WTC11 (cell line): ENCODE measurements at regions not wholly inside any gene's neighbourhood (a gene's known extent, or its start where the extent isn't known, plus 50 kb on each side); places are given as distances from the start of the nearest gene placed in this dataset.

Experiments used
- ATAC-seq: fragments of 200-7000 bp; cut with Tn5 transposase; 2 replicates; pipeline ENCODE4 v1.10.0; 2021; ENCODE audit warnings: mild to moderate bottlenecking, moderate library complexity
- CTCF ChIA-PET: fragments of 300-600 bp; sonication (Branson Sonifier 250); formaldehyde crosslinking; loops from one replicate; lab custom pipeline; 2021; ENCODE audit warnings: antibody characterized with exemption; lab: Charles Lee
- POLR2A ChIA-PET: fragments of 350-600 bp; sonication (Branson Sonifier 250); formaldehyde crosslinking; loops from one replicate; lab custom pipeline; 2021; ENCODE audit warnings: antibody characterized with exemption; lab: Charles Lee
- DNase-seq: peaks from one replicate; pipeline ENCODE4 v3.0.0; 2021; ENCODE audit warnings: low spot score
- H3K27ac Mint-ChIP-seq: 2 replicates; pipeline ENCODE4 v1.8.0; 2021; ENCODE audit warnings: mixed read lengths
- H3K27me3 Mint-ChIP-seq: 2 replicates; pipeline ENCODE4 v1.8.0; 2021; ENCODE audit warnings: low read depth, mild to moderate bottlenecking, moderate library complexity, mixed read lengths
- H3K36me3 Mint-ChIP-seq: 2 replicates; pipeline ENCODE4 v1.8.0; 2021; ENCODE audit warnings: mixed read lengths
- H3K4me1 Mint-ChIP-seq: 2 replicates; pipeline ENCODE4 v1.8.0; 2022; ENCODE audit warnings: mixed read lengths
- H3K4me3 Mint-ChIP-seq: 2 replicates; pipeline ENCODE4 v1.8.0; 2021; ENCODE audit warnings: mild to moderate bottlenecking, moderate library complexity, mixed read lengths
- H3K9me3 Mint-ChIP-seq: 2 replicates; pipeline ENCODE4 v1.8.0; 2021; ENCODE audit warnings: mixed read lengths
- ATF1 ChIP-seq: sonication (generic); formaldehyde crosslinking; IDR thresholded peaks from 2 replicates; pipeline ENCODE4 v1.8.1; 2023; ENCODE audit warnings: mild to moderate bottlenecking, moderate library complexity, missing genetic modification reagents
- CBFB ChIP-seq: sonication (generic); formaldehyde crosslinking; IDR thresholded peaks from 2 replicates; pipeline ENCODE4 v1.8.1; 2022; ENCODE audit warnings: mild to moderate bottlenecking, low read depth, missing genetic modification reagents
- ESRRA ChIP-seq: sonication (generic); formaldehyde crosslinking; IDR thresholded peaks from 2 replicates; pipeline ENCODE4 v1.8.1; 2022; ENCODE audit warnings: mild to moderate bottlenecking, missing genetic modification reagents, borderline replicate concordance
- FOXJ3 ChIP-seq: sonication (generic); formaldehyde crosslinking; IDR thresholded peaks from 2 replicates; pipeline ENCODE4 v1.9.0; 2021; ENCODE audit warnings: missing genetic modification reagents, mild to moderate bottlenecking, borderline replicate concordance
- GRHL2 ChIP-seq: fragments of 250-450 bp; sonication (Bioruptor Pico); IDR thresholded peaks from 2 replicates; pipeline ENCODE4 v1.8.0; 2022; ENCODE audit warnings: mild to moderate bottlenecking, moderate library complexity; ENCODE audit not compliant: insufficient replicate concordance, severe bottlenecking
- HMGA2 ChIP-seq: fragments of 250-450 bp; sonication (Bioruptor Pico); IDR thresholded peaks from 2 replicates; pipeline ENCODE4 v1.4.0; 2021; ENCODE audit warnings: mild to moderate bottlenecking, moderate library complexity
- KAT7 ChIP-seq: sonication (generic); formaldehyde crosslinking; IDR thresholded peaks from 2 replicates; pipeline ENCODE4 v1.8.1; 2023; ENCODE audit warnings: missing genetic modification reagents, mild to moderate bottlenecking, borderline replicate concordance
- NFATC4 ChIP-seq: fragments of 250-450 bp; sonication (Bioruptor Pico); IDR thresholded peaks from 2 replicates; pipeline ENCODE4 v1.9.0; 2021; ENCODE audit warnings: mild to moderate bottlenecking
- PRRX2 ChIP-seq: fragments of 250-450 bp; sonication (Bioruptor Pico); IDR thresholded peaks from 2 replicates; pipeline ENCODE4 v1.8.0; 2021; ENCODE audit warnings: mild to moderate bottlenecking
- SOX15 ChIP-seq: fragments of 250-450 bp; sonication (Bioruptor Pico); IDR thresholded peaks from 2 replicates; pipeline ENCODE4 v1.9.0; 2021; ENCODE audit warnings: mild to moderate bottlenecking
- TEAD4 ChIP-seq: sonication (generic); formaldehyde crosslinking; IDR thresholded peaks from 2 replicates; pipeline ENCODE4 v1.8.0; 2022; ENCODE audit warnings: mild to moderate bottlenecking, missing genetic modification reagents
- ZBTB21 ChIP-seq: sonication (generic); formaldehyde crosslinking; IDR thresholded peaks from 2 replicates; pipeline ENCODE4 v1.8.1; 2023; ENCODE audit warnings: mild to moderate bottlenecking, missing genetic modification reagents, borderline replicate concordance
- ZNF219 ChIP-seq: sonication (generic); formaldehyde crosslinking; IDR thresholded peaks from 2 replicates; pipeline ENCODE4 v1.8.0; 2023; ENCODE audit warnings: missing genetic modification reagents, mild to moderate bottlenecking, borderline replicate concordance
- ZNF263 ChIP-seq: sonication (generic); formaldehyde crosslinking; IDR thresholded peaks from 2 replicates; pipeline ENCODE4 v1.8.1; 2022; ENCODE audit warnings: low read depth, mild to moderate bottlenecking, moderate library complexity, missing genetic modification reagents
- ZNF317 ChIP-seq: sonication (generic); formaldehyde crosslinking; IDR thresholded peaks from 2 replicates; pipeline ENCODE4 v1.8.1; 2023; ENCODE audit warnings: low read depth, mild to moderate bottlenecking, moderate library complexity, missing genetic modification reagents, borderline replicate concordance
- ZNF423 ChIP-seq: fragments of 250-450 bp; sonication (Bioruptor Pico); IDR thresholded peaks from 2 replicates; pipeline ENCODE4 v2.1.2; 2022; ENCODE audit warnings: mild to moderate bottlenecking, moderate library complexity
- ZNF671 ChIP-seq: fragments of 250-450 bp; sonication (Bioruptor Pico); IDR thresholded peaks from 2 replicates; pipeline ENCODE4 v1.8.0; 2021; ENCODE audit warnings: mild to moderate bottlenecking
- TF ChIP-seq, protein P1 (sequence below): sonication (generic); formaldehyde crosslinking; IDR thresholded peaks from 2 replicates; pipeline ENCODE4 v1.8.0; 2023; ENCODE audit warnings: missing genetic modification reagents, mild to moderate bottlenecking, borderline replicate concordance
- TF ChIP-seq, protein P2 (sequence below): sonication (generic); formaldehyde crosslinking; IDR thresholded peaks from 2 replicates; pipeline ENCODE4 v1.8.1; 2022; ENCODE audit warnings: mild to moderate bottlenecking, missing genetic modification reagents, moderate library complexity, borderline replicate concordance
- TF ChIP-seq, protein P3 (sequence below): fragments of 250-450 bp; sonication (Bioruptor Pico); IDR thresholded peaks from 2 replicates; pipeline ENCODE4 v1.9.0; 2021; ENCODE audit warnings: moderate library complexity, mild to moderate bottlenecking, inconsistent platforms, borderline replicate concordance
- TF ChIP-seq, protein P4 (sequence below): sonication (generic); formaldehyde crosslinking; IDR thresholded peaks from 2 replicates; pipeline ENCODE4 v1.8.1; 2022; ENCODE audit warnings: low read depth, missing genetic modification reagents, borderline replicate concordance
- TF ChIP-seq, protein P5 (sequence below): fragments of 250-450 bp; sonication (Bioruptor Pico); IDR thresholded peaks from 2 replicates; pipeline ENCODE4 v2.1.2; 2022; ENCODE audit warnings: mild to moderate bottlenecking, moderate library complexity
- TF ChIP-seq, protein P6 (sequence below): fragments of 250-450 bp; sonication (Bioruptor Pico); IDR thresholded peaks from 2 replicates; pipeline ENCODE4 v1.8.0; 2021; ENCODE audit warnings: mild to moderate bottlenecking

DNA sequence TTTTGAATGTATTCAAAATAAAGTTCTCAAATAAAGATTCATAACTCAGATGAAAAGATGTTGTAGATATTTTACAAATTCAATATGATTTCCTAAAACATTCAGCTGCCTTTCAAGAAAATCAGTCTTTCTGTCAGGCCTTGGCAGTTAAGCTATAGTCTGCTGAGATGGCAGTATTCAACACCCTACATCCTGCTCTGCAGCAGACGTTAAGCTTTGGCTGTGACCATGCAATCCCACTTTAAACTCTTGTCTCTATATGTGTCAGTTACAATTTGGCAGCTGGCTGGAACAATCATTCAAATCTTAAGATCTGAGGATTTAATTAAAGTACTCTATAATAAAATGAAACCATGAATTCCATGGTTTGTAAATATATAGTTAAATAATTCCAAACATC lies 567.3 kb upstream of the ZNF804A start (continued):
- TF ChIP-seq, protein P1, sequence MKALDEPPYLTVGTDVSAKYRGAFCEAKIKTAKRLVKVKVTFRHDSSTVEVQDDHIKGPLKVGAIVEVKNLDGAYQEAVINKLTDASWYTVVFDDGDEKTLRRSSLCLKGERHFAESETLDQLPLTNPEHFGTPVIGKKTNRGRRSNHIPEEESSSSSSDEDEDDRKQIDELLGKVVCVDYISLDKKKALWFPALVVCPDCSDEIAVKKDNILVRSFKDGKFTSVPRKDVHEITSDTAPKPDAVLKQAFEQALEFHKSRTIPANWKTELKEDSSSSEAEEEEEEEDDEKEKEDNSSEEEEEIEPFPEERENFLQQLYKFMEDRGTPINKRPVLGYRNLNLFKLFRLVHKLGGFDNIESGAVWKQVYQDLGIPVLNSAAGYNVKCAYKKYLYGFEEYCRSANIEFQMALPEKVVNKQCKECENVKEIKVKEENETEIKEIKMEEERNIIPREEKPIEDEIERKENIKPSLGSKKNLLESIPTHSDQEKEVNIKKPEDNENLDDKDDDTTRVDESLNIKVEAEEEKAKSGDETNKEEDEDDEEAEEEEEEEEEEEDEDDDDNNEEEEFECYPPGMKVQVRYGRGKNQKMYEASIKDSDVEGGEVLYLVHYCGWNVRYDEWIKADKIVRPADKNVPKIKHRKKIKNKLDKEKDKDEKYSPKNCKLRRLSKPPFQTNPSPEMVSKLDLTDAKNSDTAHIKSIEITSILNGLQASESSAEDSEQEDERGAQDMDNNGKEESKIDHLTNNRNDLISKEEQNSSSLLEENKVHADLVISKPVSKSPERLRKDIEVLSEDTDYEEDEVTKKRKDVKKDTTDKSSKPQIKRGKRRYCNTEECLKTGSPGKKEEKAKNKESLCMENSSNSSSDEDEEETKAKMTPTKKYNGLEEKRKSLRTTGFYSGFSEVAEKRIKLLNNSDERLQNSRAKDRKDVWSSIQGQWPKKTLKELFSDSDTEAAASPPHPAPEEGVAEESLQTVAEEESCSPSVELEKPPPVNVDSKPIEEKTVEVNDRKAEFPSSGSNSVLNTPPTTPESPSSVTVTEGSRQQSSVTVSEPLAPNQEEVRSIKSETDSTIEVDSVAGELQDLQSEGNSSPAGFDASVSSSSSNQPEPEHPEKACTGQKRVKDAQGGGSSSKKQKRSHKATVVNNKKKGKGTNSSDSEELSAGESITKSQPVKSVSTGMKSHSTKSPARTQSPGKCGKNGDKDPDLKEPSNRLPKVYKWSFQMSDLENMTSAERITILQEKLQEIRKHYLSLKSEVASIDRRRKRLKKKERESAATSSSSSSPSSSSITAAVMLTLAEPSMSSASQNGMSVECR = no peak
- TF ChIP-seq, all 79 proteins: peak for 0

DNA sequence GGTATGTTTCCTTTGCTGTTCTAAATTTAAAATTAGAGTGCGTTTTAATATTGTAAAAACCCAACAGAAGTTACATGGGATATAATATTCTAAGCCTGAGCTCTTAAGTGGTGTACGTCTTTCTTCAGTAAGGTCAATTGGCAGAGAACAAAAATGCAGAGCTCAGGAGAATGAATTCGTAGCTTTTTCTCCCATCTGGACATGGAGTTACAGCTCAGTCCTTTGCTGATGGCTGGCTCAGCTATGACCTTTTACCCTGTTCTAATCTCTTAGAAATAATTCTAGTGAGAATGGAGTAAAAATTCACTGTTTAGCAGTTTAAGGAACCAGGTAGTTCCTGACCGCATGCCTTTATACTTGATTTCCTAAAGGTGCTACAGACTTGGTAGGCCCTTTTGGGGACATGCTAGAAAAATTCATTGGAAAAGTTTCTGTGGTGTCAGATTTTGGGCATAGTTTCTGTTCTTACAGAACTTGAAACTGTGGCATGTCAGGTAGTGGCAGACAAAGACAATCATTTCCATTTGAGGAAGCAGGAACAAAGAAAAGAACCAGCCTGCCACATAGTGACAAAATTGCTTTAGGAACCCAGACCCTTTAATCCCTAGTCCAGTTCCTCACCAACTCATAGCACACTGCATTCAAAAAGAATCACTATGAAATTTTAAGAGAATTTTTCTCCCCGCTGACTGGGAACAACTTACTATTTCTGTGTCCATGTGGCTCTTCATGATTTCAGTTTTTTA lies 566.8 kb upstream of the ZNF804A start:
- H3K4me1 Mint-ChIP-seq = peaks cover 26% of the 10 kb centered on the region
- 0 out of 2 replicates have a peak overlapping the region, but pooled peaks have one; percentile 19 for H3K27ac Mint-ChIP-seq
- POLR2A ChIA-PET = no interaction called here
- TF ChIP-seq ZBTB21 (no peak), HMGA2 (CRISPR knock-in tag) (no peak), SOX15 (CRISPR knock-in tag) (no peak), PRRX2 (CRISPR knock-in tag) (no peak), KAT7 (CRISPR knock-in tag) (no peak), NFATC4 (CRISPR knock-in tag) (no peak), ZNF423 (CRISPR knock-in tag) (no peak)
- TF ChIP-seq, protein P2, sequence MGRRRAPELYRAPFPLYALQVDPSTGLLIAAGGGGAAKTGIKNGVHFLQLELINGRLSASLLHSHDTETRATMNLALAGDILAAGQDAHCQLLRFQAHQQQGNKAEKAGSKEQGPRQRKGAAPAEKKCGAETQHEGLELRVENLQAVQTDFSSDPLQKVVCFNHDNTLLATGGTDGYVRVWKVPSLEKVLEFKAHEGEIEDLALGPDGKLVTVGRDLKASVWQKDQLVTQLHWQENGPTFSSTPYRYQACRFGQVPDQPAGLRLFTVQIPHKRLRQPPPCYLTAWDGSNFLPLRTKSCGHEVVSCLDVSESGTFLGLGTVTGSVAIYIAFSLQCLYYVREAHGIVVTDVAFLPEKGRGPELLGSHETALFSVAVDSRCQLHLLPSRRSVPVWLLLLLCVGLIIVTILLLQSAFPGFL (CRISPR knock-in tag) = no peak
- TF ChIP-seq, protein P3, sequence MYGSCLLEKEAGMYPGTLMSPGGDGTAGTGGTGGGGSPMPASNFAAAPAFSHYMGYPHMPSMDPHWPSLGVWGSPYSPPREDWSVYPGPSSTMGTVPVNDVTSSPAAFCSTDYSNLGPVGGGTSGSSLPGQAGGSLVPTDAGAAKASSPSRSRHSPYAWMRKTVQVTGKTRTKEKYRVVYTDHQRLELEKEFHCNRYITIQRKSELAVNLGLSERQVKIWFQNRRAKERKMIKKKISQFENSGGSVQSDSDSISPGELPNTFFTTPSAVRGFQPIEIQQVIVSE (CRISPR knock-in tag) = no peak
- TF ChIP-seq, protein P4, sequence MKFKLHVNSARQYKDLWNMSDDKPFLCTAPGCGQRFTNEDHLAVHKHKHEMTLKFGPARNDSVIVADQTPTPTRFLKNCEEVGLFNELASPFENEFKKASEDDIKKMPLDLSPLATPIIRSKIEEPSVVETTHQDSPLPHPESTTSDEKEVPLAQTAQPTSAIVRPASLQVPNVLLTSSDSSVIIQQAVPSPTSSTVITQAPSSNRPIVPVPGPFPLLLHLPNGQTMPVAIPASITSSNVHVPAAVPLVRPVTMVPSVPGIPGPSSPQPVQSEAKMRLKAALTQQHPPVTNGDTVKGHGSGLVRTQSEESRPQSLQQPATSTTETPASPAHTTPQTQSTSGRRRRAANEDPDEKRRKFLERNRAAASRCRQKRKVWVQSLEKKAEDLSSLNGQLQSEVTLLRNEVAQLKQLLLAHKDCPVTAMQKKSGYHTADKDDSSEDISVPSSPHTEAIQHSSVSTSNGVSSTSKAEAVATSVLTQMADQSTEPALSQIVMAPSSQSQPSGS (CRISPR knock-in tag) = no peak
- no peaks in the 10 kb centered on the region for H3K27me3 Mint-ChIP-seq
- no peaks in the 10 kb centered on the region for H3K9me3 Mint-ChIP-seq
- H3K36me3 Mint-ChIP-seq = no peaks in the 10 kb centered on the region
- DNase-seq (no peak), ATAC-seq (peak; percentile 34; the same call in 1 of the 2 replicates)
- CTCF ChIA-PET = no interaction called here
- H3K4me3 Mint-ChIP-seq = no peak overlapping the region

DNA sequence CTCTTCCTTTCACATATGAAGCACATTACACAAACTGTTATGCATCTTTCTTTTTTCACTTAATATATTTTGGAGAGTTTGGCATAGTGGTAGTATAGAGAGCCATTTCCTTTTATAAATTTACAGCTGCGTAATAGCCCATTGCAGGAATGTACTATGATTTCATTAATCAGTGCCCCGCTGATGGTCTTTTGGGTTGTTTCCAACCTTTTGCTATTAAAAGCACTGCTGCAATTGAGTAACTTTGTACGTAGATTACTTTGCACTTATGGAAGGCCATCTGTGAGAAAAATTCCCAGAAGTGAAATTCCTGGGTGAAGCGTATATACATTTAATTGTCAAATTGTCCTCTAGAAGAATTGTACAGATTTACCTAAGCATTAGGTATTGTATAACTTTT lies 565.3 kb upstream of the ZNF804A start:
- Mint-ChIP-seq H3K4me3 (no peak overlapping the region), H3K27me3 (no peaks in the 10 kb centered on the region), H3K4me1 (peaks cover 19% of the 10 kb centered on the region), H3K27ac (no peak overlapping the region), H3K9me3 (no peaks in the 10 kb centered on the region), H3K36me3 (no peaks in the 10 kb centered on the region)
- no peak for TF ChIP-seq GRHL2
- no peak for TF ChIP-seq HMGA2 (CRISPR knock-in tag)
- TF ChIP-seq ZNF671 (CRISPR knock-in tag) = no peak
- no peak for TF ChIP-seq FOXJ3
- TF ChIP-seq, protein P5, sequence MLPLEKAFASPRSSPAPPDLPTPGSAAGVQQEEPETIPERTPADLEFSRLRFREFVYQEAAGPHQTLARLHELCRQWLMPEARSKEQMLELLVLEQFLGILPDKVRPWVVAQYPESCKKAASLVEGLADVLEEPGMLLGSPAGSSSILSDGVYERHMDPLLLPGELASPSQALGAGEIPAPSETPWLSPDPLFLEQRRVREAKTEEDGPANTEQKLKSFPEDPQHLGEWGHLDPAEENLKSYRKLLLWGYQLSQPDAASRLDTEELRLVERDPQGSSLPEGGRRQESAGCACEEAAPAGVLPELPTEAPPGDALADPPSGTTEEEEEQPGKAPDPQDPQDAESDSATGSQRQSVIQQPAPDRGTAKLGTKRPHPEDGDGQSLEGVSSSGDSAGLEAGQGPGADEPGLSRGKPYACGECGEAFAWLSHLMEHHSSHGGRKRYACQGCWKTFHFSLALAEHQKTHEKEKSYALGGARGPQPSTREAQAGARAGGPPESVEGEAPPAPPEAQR = no peak
- TF ChIP-seq ZNF263 (CRISPR knock-in tag) = no peak
- TF ChIP-seq ZNF219 (CRISPR knock-in tag) = no peak
- no peak for TF ChIP-seq ATF1 (CRISPR knock-in tag)
- no peak for TF ChIP-seq CBFB
- no peak for TF ChIP-seq ZNF317
- TF ChIP-seq, protein P6, sequence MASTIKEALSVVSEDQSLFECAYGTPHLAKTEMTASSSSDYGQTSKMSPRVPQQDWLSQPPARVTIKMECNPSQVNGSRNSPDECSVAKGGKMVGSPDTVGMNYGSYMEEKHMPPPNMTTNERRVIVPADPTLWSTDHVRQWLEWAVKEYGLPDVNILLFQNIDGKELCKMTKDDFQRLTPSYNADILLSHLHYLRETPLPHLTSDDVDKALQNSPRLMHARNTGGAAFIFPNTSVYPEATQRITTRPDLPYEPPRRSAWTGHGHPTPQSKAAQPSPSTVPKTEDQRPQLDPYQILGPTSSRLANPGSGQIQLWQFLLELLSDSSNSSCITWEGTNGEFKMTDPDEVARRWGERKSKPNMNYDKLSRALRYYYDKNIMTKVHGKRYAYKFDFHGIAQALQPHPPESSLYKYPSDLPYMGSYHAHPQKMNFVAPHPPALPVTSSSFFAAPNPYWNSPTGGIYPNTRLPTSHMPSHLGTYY (CRISPR knock-in tag) = no peak
- TF ChIP-seq ESRRA (CRISPR knock-in tag) = no peak
- no peak for TF ChIP-seq TEAD4 (CRISPR knock-in tag)
- POLR2A ChIA-PET = no interaction called here
- no peak for DNase-seq
- CTCF ChIA-PET = no interaction called here
- no peak for ATAC-seq
